Endothelial cell of umbilical vein (primary cell): ENCODE measurements at regions not wholly inside any gene's neighbourhood (a gene's known extent, or its start where the extent isn't known, plus 50 kb on each side); places are given as distances from the start of the nearest gene placed in this dataset.

ENCODE experiments used
- EZH2 ChIP-seq: IDR thresholded peaks from 2 replicates; pipeline ENCODE4 v1.6.1; 2012; ENCODE audit warnings: borderline replicate concordance, low read depth, mild to moderate bottlenecking, moderate library complexity, low read length, inconsistent platforms; ENCODE audit not compliant: severe bottlenecking
- MYC ChIP-seq: IDR thresholded peaks from one replicate; pipeline ENCODE4 v1.6.1; 2011; ENCODE audit warnings: mild to moderate bottlenecking, low read depth, low read length
- POLR2A ChIP-seq: IDR thresholded peaks from 2 replicates; pipeline ENCODE4 v1.6.1; 2012; ENCODE audit warnings: low read depth, mild to moderate bottlenecking, control low read depth, low read length
- POLR2AphosphoS5 ChIP-seq: IDR thresholded peaks from 2 replicates; pipeline ENCODE4 v1.6.1; 2012; ENCODE audit warnings: low read depth, mild to moderate bottlenecking, control low read depth, low read length, moderate library complexity; ENCODE audit not compliant: insufficient read depth
- TF ChIP-seq, protein P1 (sequence below), 2 donors: IDR thresholded peaks; 1 replicate in 1 of 2; 2 replicates in 1 of 2; pipeline ENCODE4 v1.5.1; 2011; ENCODE audit warnings: low read length in 2 of 2, mild to moderate bottlenecking in 2 of 2, moderate library complexity in 2 of 2, control low read depth in 1 of 2, inconsistent platforms in 1 of 2, low read depth in 1 of 2; ENCODE audit not compliant: insufficient read depth in 1 of 2; ENCODE audit errors: extremely low read depth in 1 of 2

DNA sequence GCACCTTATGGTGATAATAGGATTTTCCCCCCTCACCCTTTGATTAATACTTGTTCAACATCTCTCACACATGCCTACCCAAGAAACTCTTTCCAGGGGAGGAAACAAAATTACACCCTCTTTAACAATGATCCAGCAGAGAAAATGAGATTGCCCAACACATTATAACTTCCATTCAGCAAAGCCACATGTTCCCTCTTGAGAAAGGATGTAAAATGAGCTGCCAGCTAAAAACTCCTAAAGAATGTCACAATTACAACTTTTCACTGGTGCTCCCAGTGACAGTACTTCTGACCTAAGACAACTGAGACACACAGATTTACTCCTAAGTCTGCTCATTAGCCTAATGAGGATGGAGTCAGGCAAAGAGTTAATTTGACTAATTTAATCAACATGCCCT lies 621.4 kb downstream of the DIAPH3 start:
- TF ChIP-seq POLR2A (no peak), EZH2 (no peak), POLR2AphosphoS5 (no peak), MYC (no peak)
- TF ChIP-seq, protein P1, sequence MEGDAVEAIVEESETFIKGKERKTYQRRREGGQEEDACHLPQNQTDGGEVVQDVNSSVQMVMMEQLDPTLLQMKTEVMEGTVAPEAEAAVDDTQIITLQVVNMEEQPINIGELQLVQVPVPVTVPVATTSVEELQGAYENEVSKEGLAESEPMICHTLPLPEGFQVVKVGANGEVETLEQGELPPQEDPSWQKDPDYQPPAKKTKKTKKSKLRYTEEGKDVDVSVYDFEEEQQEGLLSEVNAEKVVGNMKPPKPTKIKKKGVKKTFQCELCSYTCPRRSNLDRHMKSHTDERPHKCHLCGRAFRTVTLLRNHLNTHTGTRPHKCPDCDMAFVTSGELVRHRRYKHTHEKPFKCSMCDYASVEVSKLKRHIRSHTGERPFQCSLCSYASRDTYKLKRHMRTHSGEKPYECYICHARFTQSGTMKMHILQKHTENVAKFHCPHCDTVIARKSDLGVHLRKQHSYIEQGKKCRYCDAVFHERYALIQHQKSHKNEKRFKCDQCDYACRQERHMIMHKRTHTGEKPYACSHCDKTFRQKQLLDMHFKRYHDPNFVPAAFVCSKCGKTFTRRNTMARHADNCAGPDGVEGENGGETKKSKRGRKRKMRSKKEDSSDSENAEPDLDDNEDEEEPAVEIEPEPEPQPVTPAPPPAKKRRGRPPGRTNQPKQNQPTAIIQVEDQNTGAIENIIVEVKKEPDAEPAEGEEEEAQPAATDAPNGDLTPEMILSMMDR (IDR thresholded peaks at IDR 0.05; ENCODE audit: extremely low read depth in 1 of 2, insufficient read depth in 1 of 2, low read depth in 1 of 2, low read length in 2 of 2), result no peak
